Stimulated activated CD8-positive, alpha-beta memory T cell treated with anti-CD3 and anti-CD28 coated beads, Interleukin-2, amount 100 ng/mL, for 48 hours (primary cell): ENCODE measurements at regions not wholly inside any gene's neighbourhood (a gene's known extent, or its start where the extent isn't known, plus 50 kb on each side); places are given as distances from the start of the nearest gene placed in this dataset.
"Not testable (repeated sequence)": the region's sequence is repeated elsewhere in the genome, so short reads cannot be mapped to it uniquely, and the experiment has no call there.

ENCODE experiments used
- DNase-seq, 2 donors: peaks; one replicate each; pipeline ENCODE4 v3.0.0-alpha.2; 2020; ENCODE audit warnings: low read depth in 2 of 2

DNA sequence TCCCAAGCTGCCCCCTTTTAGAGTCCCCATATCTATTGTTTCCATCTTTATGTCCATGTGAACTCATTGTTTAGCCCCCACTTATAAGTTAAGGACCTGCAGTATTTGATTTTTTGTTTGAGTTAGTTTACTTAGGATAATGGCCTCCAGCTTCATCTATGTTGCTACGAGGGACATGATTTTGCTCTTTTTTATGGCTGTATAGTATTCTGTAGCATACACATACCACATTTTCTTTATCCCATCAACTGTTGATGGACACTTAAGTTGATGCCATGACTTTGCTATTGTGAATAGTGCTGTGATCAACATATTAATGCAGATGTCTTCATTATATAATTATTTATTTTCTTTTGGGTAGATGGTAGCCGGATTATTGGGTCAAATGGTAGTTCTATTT, 576.9 kb downstream of the ANKRD7 start:
- no peak for DNase-seq

DNA sequence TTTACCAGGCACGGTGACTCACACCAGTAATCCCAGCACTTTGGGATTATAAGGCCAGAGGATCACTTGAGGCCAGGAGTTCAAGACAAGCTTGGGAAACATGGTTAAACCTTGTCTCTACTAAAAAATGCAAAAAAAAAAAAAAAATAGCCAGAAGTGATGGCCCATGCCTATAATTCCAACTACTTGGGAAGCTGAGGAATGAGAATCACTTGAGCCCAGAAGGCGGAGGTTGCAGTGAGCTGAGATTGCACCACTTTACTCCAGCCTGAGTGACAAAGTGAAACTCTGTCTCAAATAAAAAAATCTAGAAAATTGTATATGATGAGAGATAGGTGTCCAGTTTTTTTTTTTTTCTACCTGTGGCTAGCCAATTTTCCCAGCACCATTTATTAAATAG, 578.2 kb downstream of the ANKRD7 start:
- DNase-seq, result no peak

DNA sequence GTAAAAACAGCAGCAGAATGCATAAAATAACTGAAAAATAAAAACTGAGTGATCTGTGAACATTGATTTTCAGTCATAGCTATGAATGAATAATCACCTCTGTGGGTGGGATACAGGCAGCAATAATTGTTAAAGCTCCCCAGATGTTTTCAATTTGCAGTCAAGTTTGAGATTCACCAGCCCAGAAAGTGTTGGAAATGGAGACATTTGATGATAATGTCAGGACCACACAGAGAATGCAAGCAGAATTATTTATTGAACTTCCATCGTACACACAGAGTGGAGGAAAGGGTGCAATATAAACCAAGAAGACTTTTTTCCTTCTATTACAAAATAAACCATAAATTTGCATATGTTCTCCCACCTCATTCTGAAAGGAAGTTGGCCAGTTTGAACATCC, 601.7 kb downstream of the ANKRD7 start:
- no peak for DNase-seq

- DNase-seq, result no peak
Observed at GRCh38 chr7:118836933-118837332, 612.4 kb downstream of the ANKRD7 start.

- DNase-seq, result no peak
Observed at GRCh38 chr7:118839515-118839914, 615.0 kb downstream of the ANKRD7 start.

DNA sequence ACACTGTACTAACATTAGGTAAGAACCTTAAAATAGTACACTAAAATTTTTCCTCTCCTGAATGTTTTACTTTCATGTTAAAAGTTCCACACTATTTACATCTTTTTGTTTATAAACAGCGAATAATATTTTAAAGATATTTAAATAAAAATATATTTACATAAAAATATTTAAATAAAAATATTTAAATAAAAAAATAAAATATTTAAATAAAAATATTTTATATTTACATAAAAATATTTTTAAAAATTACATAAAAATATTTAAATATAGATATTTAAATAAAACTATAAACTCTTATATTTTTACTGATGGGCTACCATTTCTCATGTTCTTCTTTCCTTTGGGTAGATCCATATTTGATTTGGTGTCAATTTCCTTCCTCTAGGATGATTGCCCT, 619.0 kb downstream of the ANKRD7 start:
- no peak for DNase-seq

DNA sequence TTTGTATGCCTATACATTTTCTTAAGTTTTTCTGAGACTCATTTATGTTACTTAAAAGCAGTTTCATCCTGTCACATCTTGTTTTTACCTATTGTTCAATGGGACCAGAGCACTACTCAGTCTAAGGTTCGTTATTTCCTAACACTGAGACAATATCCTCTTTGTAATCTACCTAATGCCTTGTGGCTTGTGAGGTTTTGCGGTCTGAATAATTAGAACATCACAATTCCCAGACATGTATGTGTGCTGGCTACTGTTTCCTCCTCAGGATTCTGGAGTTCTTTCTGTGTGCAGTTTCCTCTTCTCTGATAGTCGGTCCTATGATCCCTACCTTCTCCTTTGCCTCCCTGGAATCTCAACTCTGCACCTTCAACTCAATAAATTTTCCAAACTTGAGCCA, 620.2 kb downstream of the ANKRD7 start:
- DNase-seq, result no peak

- DNase-seq, result no peak
Observed at GRCh38 chr7:118845791-118846190, 621.3 kb downstream of the ANKRD7 start.

- DNase-seq, result no peak
Observed at GRCh38 chr7:118846977-118847376, 622.5 kb downstream of the ANKRD7 start.

- no peak for DNase-seq
Observed at GRCh38 chr7:118855290-118855689, 630.8 kb downstream of the ANKRD7 start.

GRCh38 chr7:118858651-118859149, 634.2 kb downstream of the ANKRD7 start:
- DNase-seq, result no peak

GRCh38 chr7:118861581-118861980, 637.1 kb downstream of the ANKRD7 start:
- DNase-seq, result no peak

DNA sequence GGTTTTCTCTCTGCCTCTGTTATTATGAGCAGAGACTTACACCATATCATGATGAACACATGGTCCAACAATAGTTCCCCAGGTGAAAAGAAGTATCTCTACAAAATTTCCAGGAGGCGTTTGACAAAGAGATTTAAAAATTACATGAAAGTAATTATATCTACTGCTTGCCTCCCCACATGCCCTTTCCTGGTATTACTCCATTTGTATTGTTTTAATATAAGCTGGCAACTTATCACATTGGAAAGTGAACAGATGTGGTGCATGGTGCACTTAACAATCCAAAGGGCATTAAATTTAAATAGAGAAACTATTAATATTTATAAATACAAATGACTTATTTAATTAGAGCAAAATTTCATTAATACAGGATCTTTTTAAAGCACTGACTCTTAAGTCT, 638.2 kb downstream of the ANKRD7 start:
- no peak for DNase-seq

GRCh38 chr7:118863966-118864365, 639.5 kb downstream of the ANKRD7 start:
- no peak for DNase-seq

GRCh38 chr7:118867860-118868259, 643.4 kb downstream of the ANKRD7 start:
- no peak for DNase-seq

- DNase-seq, result not testable (repeated sequence)
Observed at GRCh38 chr7:118869141-118869540, 644.6 kb downstream of the ANKRD7 start.

DNA sequence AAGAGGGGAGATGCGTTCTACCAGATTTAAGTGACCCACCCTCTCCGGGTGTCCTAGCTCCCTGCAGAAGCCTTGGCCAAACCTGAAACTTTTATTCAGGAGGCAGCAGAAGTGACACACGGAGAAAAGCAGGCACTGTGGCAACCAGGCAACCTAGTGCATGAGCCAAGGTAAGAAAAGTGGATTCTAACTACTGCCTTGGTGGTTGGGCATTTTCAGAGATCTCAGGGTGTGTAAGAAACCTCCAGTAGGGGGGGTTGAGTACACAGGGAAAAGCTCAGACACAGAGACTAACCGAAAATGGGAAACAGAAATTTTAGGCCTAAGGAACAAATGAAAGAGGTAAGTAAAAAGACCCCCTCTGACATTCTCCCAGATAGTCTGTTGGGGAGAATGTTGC, 645.7 kb downstream of the ANKRD7 start:
- DNase-seq, result no peak

DNA sequence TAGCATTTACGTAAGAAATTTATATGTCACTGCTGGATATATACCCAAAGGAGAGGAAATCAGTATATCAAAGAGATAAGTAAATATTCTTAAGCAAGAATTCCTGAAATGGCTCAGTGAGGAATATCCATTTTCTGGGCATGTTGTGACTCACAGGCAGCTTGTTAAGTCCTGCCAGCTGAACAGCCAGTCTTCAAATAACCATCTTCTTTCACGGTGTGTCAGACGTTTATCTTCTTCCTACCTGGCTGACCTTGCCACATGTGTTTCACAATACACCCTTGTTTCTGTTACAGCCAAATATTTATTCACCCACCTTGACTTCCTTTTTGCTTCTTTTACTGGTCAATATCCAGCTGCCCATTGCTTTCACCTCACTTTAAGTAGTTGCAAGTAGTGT, 648.1 kb downstream of the ANKRD7 start:
- no peak for DNase-seq

DNA sequence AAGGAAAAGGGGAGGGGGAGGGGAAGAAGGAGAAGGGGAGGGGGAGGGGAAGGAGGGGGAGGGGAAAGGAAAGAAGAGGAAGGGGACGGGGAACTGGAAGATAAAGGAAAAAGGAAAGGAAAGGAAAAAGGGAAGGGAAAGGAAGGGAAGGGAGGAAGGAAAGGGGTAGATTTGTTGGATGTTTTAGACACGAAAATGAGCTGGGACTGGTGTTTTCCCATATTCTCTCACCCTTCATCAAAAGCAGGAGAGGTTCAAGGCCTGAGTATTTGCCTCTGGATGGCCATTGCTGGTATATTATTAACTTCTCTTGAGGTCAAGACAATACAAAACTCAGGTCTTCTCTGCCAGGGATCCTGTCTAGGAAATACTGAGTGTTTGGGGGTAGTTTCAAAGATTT, 652.7 kb downstream of the ANKRD7 start:
- no peak for DNase-seq

- DNase-seq, result no peak
Observed at GRCh38 chr7:118878336-118878735, 653.8 kb downstream of the ANKRD7 start.

GRCh38 chr7:118898284-118898683, 673.8 kb downstream of the ANKRD7 start:
- DNase-seq, result no peak

- DNase-seq, result no peak
Observed at GRCh38 chr7:118902600-118902999, 678.1 kb downstream of the ANKRD7 start.

DNA sequence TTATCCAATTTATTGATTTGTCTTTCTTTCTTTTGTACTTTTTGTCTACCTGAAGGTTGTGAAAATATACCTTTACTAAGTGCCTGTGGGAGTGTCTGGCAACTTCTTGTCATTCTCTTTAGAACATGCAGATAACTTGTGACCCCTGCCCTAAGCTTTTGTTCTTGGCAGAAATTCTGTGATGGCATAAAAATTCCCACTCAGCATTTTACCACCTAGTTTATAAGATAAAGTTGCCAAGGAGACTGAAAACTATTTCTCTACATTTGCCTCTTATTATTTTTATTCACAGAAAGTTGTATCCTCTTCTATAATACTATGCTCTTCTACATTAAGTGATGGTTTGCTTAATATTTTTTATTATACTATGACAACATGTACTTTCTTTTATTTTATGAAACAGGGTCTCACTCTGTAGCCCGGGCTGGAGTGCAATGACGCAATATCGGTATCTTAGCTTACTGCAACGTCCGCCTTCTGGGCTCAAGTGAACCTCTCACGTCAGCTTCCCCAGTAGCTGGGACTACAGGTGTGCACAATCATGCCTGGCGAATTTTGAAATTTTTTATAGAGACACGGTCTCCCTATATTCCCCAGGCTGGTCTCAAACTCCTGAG, 683.5 kb downstream of the ANKRD7 start:
- no peak for DNase-seq

DNA sequence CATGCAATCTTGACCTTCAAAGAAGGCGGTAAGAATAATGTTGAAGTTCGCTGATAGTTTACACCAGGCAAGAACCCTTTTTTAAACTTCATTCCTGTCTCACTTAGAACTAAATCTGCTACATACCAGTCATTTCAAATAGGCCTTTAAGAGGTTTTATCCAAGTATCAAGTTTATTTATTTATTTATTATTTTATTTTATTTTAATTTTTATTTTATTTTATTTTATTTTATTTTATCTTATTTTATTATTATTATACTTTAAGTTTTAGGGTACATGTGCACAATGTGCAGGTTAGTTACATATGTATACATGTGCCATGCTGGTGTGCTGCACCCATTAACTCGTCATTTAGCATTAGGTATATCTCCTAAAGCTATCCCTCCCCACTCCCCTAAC, 691.6 kb downstream of the ANKRD7 start:
- not testable (repeated sequence) for DNase-seq
